T-helper 2 cell treated with Interferon-gamma antibody and Interleukin-4, amounts not matched to agents 5 μg/mL and 100 μg/mL, for 36 hours (primary cell): ENCODE measurements at regions not wholly inside any gene's neighbourhood (a gene's known extent, or its start where the extent isn't known, plus 50 kb on each side); places are given as distances from the start of the nearest gene placed in this dataset.
"Not testable (repeated sequence)": the region's sequence is repeated elsewhere in the genome, so short reads cannot be mapped to it uniquely, and the experiment has no call there.

Experiments used
- DNase-seq: peaks from one replicate; pipeline ENCODE4 v3.0.0; 2021; ENCODE audit warnings: low spot score
- H3K27ac Mint-ChIP-seq: one replicate; pipeline ENCODE4 v1.8.0; 2021; ENCODE audit warnings: mild to moderate bottlenecking, mixed read lengths
- H3K27me3 Mint-ChIP-seq: one replicate; pipeline ENCODE4 v1.8.0; 2021; ENCODE audit warnings: low read depth, mixed read lengths
- H3K36me3 Mint-ChIP-seq: one replicate; pipeline ENCODE4 v1.8.0; 2021; ENCODE audit warnings: low read depth, mixed read lengths
- H3K4me1 Mint-ChIP-seq: one replicate; pipeline ENCODE4 v1.8.0; 2021; ENCODE audit warnings: low read depth, mixed read lengths
- H3K4me3 Mint-ChIP-seq: one replicate; pipeline ENCODE4 v1.8.0; 2022; ENCODE audit warnings: mild to moderate bottlenecking, moderate library complexity, mixed read lengths
- H3K9me3 Mint-ChIP-seq: one replicate; pipeline ENCODE4 v1.8.0; 2021; ENCODE audit warnings: mixed read lengths

GRCh38 chr14:53231171-53231570, 78.0 kb upstream of the DDHD1 start:
- Mint-ChIP-seq H3K36me3 (peaks cover 4% of the 10 kb centered on the region), H3K9me3 (peaks cover 10% of the 10 kb centered on the region), H3K4me3 (no peak overlapping the region), H3K4me1 (peaks cover 7% of the 10 kb centered on the region), H3K27ac (no peak overlapping the region), H3K27me3 (peaks cover 3% of the 10 kb centered on the region)
- no peak for DNase-seq

GRCh38 chr14:53228966-53229365, 75.8 kb upstream of the DDHD1 start:
- no peak overlapping the region for H3K4me3 Mint-ChIP-seq
- no peak overlapping the region for H3K27ac Mint-ChIP-seq
- peaks cover 29% of the 10 kb centered on the region for H3K9me3 Mint-ChIP-seq
- H3K4me1 Mint-ChIP-seq = peaks cover 7% of the 10 kb centered on the region
- peaks cover 12% of the 10 kb centered on the region for H3K36me3 Mint-ChIP-seq
- peaks cover 3% of the 10 kb centered on the region for H3K27me3 Mint-ChIP-seq
- DNase-seq = no peak

GRCh38 chr14:53227154-53227718, 74.1 kb upstream of the DDHD1 start:
- Mint-ChIP-seq H3K4me3 (no peak overlapping the region), H3K9me3 (peaks cover 24% of the 10 kb centered on the region), H3K4me1 (peaks cover 4% of the 10 kb centered on the region), H3K36me3 (peaks cover 12% of the 10 kb centered on the region), H3K27ac (no peak overlapping the region), H3K27me3 (peaks cover 3% of the 10 kb centered on the region)
- no peak for DNase-seq

- peaks cover 24% of the 10 kb centered on the region for H3K9me3 Mint-ChIP-seq
- peaks cover 6% of the 10 kb centered on the region for H3K4me1 Mint-ChIP-seq
- peaks cover 3% of the 10 kb centered on the region for H3K27me3 Mint-ChIP-seq
- no peak overlapping the region for H3K4me3 Mint-ChIP-seq
- H3K36me3 Mint-ChIP-seq = peaks cover 12% of the 10 kb centered on the region
- no peak overlapping the region for H3K27ac Mint-ChIP-seq
- no peak for DNase-seq
Observed at GRCh38 chr14:53226553-53226952, 73.4 kb upstream of the DDHD1 start.

- Mint-ChIP-seq H3K36me3 (peaks cover 6% of the 10 kb centered on the region), H3K27ac (no peak overlapping the region), H3K4me1 (peaks cover 12% of the 10 kb centered on the region), H3K9me3 (peaks cover 16% of the 10 kb centered on the region), H3K4me3 (no peak overlapping the region), H3K27me3 (no peaks in the 10 kb centered on the region)
- DNase-seq = no peak
Observed at GRCh38 chr14:53220914-53221313, 67.8 kb upstream of the DDHD1 start.

- peak overlapping the region; percentile 89 for H3K4me3 Mint-ChIP-seq
Observed at GRCh38 chr14:53218161-53218560, 65.0 kb upstream of the DDHD1 start.

GRCh38 chr14:53217316-53217994, 64.3 kb upstream of the DDHD1 start:
- H3K4me1 Mint-ChIP-seq = peaks cover 12% of the 10 kb centered on the region
- no peaks in the 10 kb centered on the region for H3K27me3 Mint-ChIP-seq
- no peaks in the 10 kb centered on the region for H3K9me3 Mint-ChIP-seq
- peak overlapping the region; percentile 76 for H3K27ac Mint-ChIP-seq
- peak overlapping the region; percentile 89 for H3K4me3 Mint-ChIP-seq
- DNase-seq = peak; percentile 84
- no peaks in the 10 kb centered on the region for H3K36me3 Mint-ChIP-seq

More at GRCh38 chr14:53218161-53218560, 65.0 kb upstream of the DDHD1 start:
- H3K4me1 Mint-ChIP-seq = peaks cover 12% of the 10 kb centered on the region
- H3K27ac Mint-ChIP-seq = peak overlapping the region; percentile 60
- no peaks in the 10 kb centered on the region for H3K27me3 Mint-ChIP-seq
- no peaks in the 10 kb centered on the region for H3K36me3 Mint-ChIP-seq
- no peaks in the 10 kb centered on the region for H3K9me3 Mint-ChIP-seq
- no peak for DNase-seq

GRCh38 chr14:53216955-53217315, 63.8 kb upstream of the DDHD1 start:
- not testable (repeated sequence) for H3K27ac Mint-ChIP-seq, DNase-seq, H3K36me3 Mint-ChIP-seq, H3K9me3 Mint-ChIP-seq, H3K27me3 Mint-ChIP-seq
- peaks cover 11% of the 10 kb centered on the region for H3K4me1 Mint-ChIP-seq
- peak overlapping the region; percentile 89 for H3K4me3 Mint-ChIP-seq

GRCh38 chr14:53216478-53216877, 63.4 kb upstream of the DDHD1 start:
- H3K27ac Mint-ChIP-seq, H3K9me3 Mint-ChIP-seq, DNase-seq, H3K4me1 Mint-ChIP-seq, H3K27me3 Mint-ChIP-seq, H3K4me3 Mint-ChIP-seq, H3K36me3 Mint-ChIP-seq: not testable (repeated sequence)

GRCh38 chr14:53215101-53215500, 62.0 kb upstream of the DDHD1 start:
- no peaks in the 10 kb centered on the region for H3K9me3 Mint-ChIP-seq
- H3K4me3 Mint-ChIP-seq = no peak overlapping the region
- DNase-seq = no peak
- H3K27me3 Mint-ChIP-seq = no peaks in the 10 kb centered on the region
- no peaks in the 10 kb centered on the region for H3K36me3 Mint-ChIP-seq
- H3K27ac Mint-ChIP-seq = no peak overlapping the region
- peaks cover 8% of the 10 kb centered on the region for H3K4me1 Mint-ChIP-seq

- Mint-ChIP-seq H3K27ac (no peak overlapping the region), H3K4me1 (peaks cover 8% of the 10 kb centered on the region), H3K36me3 (no peaks in the 10 kb centered on the region), H3K9me3 (no peaks in the 10 kb centered on the region), H3K27me3 (no peaks in the 10 kb centered on the region), H3K4me3 (no peak overlapping the region)
- DNase-seq = no peak
Observed at GRCh38 chr14:53214384-53214783, 61.3 kb upstream of the DDHD1 start.

GRCh38 chr14:53213761-53214160, 60.6 kb upstream of the DDHD1 start:
- H3K36me3 Mint-ChIP-seq = no peaks in the 10 kb centered on the region

GRCh38 chr14:53209370-53209769, 56.2 kb upstream of the DDHD1 start:
- peaks cover 2% of the 10 kb centered on the region for H3K27me3 Mint-ChIP-seq

More at GRCh38 chr14:53213761-53214160, 60.6 kb upstream of the DDHD1 start:
- Mint-ChIP-seq H3K4me3 (no peak overlapping the region), H3K9me3 (no peaks in the 10 kb centered on the region), H3K4me1 (peaks cover 8% of the 10 kb centered on the region), H3K27ac (no peak overlapping the region), H3K27me3 (no peaks in the 10 kb centered on the region)
- DNase-seq = no peak

More at GRCh38 chr14:53209370-53209769, 56.2 kb upstream of the DDHD1 start:
- no peak overlapping the region for H3K4me3 Mint-ChIP-seq
- H3K9me3 Mint-ChIP-seq = peaks cover 9% of the 10 kb centered on the region
- no peak for DNase-seq
- H3K27ac Mint-ChIP-seq = no peak overlapping the region
- no peaks in the 10 kb centered on the region for H3K36me3 Mint-ChIP-seq
- H3K4me1 Mint-ChIP-seq = no peaks in the 10 kb centered on the region
